Stimulated activated CD8-positive, alpha-beta memory T cell treated with anti-CD3 and anti-CD28 coated beads, Interleukin-4, amount 100 ng/mL, for 24 hours (primary cell): ENCODE measurements at regions not wholly inside any gene's neighbourhood (a gene's known extent, or its start where the extent isn't known, plus 50 kb on each side); places are given as distances from the start of the nearest gene placed in this dataset.
"Not testable (repeated sequence)": the region's sequence is repeated elsewhere in the genome, so short reads cannot be mapped to it uniquely, and the experiment has no call there.

Source experiments
- DNase-seq: peaks from one replicate; pipeline ENCODE4 v3.0.0-alpha.2; 2020; ENCODE audit warnings: low read depth

DNA sequence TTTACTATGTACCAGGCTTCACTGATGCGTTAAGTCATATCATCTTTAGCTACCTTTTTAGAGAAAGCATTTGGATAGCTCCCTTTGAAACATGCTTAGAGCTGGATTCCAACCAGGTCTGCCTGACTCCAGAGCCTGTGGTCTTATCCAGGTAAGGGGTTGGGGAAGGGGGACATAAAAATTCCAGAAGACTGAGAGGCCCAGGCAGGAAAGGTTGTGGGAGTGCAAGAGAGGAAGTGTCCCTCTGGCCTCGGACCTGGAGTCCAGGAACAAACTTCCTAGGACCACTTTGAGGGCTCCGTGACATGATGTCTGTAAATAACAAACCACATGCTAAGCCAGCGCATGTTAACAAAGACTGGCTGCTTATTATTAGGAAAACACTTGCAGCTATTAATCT lies 163.0 kb upstream of the KCNG1 start:
- no peak for DNase-seq

DNA sequence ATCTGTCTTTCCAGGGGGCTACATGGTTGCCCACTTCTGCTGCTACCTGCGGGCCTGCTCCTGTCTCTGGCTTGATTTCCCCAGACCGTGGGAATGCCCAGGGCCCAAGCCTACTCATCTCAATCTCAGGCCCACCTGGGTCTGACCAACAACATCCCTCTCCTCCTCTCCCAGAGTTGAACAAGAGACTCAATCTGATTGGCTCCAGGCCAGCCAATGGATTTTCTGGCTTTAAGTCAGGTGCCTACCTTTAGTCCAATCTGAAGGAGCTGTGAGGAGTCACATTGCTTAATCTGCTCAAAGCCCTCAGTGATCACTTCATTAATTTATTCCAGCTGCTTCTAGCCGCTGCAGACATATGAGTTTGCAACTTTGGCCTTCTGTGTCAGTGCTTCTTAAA lies 162.4 kb upstream of the KCNG1 start:
- DNase-seq: no peak

GRCh38 chr20:51184289-51184688 lies 161.4 kb upstream of the KCNG1 start:
- DNase-seq: no peak

GRCh38 chr20:51183451-51183850 lies 160.5 kb upstream of the KCNG1 start:
- DNase-seq: no peak

- DNase-seq: no peak
Measured at GRCh38 chr20:51182571-51182970, 159.7 kb upstream of the KCNG1 start.

GRCh38 chr20:51178153-51178552 lies 155.2 kb upstream of the KCNG1 start:
- no peak for DNase-seq

DNA sequence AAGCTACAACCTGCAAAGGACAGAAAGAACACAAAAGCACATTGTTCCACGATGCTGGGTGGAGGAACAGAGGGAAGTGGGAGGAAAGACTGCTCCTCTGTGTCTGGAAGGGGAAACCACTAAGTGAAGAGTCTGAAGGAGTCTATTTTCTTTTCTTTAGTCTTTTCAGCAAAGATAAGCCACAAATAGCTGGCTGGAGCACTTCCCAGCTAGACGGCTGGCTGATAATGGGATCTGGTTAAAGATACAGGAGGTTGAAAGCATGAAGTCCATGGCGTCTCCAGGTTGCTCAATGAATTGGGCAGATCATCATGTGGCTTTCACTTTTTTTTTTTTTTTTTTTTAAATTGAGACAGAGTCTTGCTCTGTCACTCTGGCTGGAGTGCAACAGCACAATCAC lies 154.0 kb upstream of the KCNG1 start:
- DNase-seq: no peak

GRCh38 chr20:51176446-51176845 lies 153.5 kb upstream of the KCNG1 start:
- no peak for DNase-seq

DNA sequence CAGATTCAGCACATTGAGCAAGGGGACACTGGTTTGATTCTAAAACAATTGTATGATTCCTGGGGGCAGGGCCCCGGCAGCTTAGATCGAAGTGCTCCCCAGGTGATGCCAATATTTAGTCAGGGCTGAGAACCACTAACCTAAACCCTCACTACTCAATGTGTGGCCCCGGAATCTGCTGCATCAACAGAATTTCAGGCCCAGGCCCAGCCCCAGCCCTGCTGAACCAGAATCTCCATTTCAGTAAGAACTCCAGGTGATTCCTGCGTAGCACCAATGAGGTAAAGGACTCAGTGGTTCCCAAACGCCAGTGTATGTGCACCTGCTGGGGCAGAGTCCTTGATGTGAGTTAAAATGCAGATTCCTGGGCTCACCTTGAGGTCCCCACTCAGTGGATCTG lies 152.8 kb upstream of the KCNG1 start:
- DNase-seq: no peak

GRCh38 chr20:51175156-51175555 lies 152.2 kb upstream of the KCNG1 start:
- DNase-seq: no peak

DNA sequence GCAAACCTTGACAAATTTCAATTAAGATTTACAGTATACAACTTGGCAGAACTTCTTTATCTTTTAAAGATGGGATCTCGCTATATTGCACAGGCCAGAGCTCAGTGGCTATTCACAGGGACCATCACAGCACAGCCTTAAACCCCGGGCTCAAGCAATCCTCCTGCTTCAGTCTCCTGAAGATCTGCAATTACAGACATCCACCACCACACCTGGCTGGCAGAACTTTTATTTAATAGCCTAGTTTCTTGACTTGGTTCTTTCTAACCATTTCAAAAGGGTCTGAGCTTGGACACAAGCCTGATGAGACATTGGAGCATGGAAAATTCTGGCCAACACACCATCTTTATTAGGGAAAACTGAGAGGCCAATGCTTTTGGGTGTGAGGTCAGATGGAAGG lies 151.6 kb upstream of the KCNG1 start:
- DNase-seq: no peak

GRCh38 chr20:51172558-51173428 lies 149.9 kb upstream of the KCNG1 start:
- no peak for DNase-seq

GRCh38 chr20:51171141-51171540 lies 148.2 kb upstream of the KCNG1 start:
- no peak for DNase-seq

DNA sequence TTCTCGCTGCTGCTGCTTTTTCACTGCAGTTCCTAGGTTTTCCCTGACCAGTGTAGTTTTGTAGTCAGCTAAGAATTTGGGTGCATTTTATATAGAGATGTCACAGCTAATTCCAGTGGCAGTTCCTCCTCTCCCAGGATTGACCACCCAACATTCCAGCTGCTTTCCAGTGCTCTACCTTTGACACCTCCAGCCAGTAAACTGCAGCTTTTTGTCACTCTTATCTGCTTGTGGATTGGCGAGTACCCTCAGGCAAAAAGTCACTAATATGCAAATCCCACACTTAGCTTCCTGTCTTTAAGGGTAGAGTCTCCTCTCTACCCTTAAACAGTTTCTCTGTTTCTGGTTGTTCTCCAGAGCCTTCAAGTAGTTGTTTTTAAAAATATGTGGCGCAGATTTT lies 146.9 kb upstream of the KCNG1 start:
- no peak for DNase-seq

DNA sequence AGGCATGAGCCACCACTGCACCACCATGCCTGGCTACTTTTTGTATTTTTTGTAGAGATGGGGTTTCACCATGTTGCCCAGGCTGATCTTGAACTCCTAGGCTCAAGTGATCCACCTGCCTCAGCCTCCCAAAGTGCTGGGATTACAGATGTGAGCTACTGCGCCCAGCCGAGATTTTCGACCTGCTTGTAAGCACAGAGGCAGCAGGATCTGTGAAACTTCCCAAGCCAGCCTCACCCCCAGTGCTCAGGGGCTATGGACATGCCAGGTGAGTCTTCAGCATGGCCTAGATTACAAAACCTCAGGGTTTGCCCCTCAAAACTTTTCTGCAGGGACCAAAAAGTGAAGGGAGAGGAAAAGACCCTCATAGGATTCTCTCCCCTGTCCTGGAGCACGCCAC lies 145.0 kb upstream of the KCNG1 start:
- not testable (repeated sequence) for DNase-seq

DNA sequence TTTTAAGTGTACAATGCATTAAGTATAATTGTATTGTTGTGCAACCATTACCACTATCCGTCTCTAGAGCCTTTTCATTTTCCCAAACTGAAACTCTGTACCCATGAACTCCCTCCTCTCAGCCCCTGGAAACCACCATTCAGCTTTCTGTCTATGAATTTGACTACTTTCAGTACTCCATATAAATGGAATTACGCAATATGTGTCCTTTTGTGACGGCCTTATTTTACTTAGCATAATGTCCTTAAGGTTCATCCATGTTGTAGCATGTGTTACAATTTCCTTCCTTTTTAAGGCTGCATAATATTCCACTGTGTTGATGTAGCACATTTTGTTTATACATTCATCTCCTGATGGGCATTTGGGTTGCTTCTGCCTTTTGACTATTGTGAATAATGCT lies 143.6 kb upstream of the KCNG1 start:
- no peak for DNase-seq

DNA sequence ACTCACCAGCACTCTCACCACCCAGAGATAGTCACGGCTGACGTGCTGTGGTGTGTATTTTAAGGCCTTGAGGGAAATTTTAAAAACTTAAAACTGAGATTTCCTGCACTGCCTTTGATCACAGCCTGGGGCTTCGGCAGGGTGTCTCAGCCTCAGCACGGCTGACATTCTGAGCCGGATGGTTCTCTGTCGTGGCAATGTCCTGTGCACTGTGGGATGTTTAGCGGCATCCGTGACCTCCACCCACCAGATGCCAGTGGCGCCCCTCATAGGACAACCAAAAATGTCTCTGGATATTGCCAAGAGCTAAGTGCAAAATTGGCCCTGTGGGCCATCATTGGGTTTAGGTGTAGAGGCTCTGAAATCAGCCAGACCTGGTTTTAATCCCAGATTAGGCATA lies 142.2 kb upstream of the KCNG1 start:
- no peak for DNase-seq

DNA sequence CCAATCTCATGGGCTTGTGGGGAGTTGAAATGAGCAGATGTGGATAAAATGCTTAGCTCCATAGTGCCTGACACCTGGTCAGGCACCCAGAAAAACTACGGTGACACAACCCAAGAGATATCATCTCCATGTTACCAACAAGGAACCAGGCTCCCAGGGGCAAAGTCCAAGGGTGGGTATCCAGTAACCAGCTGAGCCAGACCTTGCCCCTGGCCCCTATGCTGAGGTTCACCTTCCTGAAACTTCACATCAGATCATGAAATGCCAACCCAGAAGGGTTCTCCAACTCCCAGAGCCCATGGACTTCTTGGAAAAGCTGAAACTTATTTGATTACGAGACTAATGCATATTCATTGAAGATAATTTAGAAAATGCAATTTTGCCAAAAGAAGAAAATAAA lies 141.8 kb upstream of the KCNG1 start:
- DNase-seq: no peak

GRCh38 chr20:51163996-51164600 lies 141.2 kb upstream of the KCNG1 start:
- DNase-seq: no peak

GRCh38 chr20:51162015-51162414 lies 139.1 kb upstream of the KCNG1 start:
- DNase-seq: no peak

- DNase-seq: no peak
Measured at GRCh38 chr20:51160821-51161220, 137.9 kb upstream of the KCNG1 start.

DNA sequence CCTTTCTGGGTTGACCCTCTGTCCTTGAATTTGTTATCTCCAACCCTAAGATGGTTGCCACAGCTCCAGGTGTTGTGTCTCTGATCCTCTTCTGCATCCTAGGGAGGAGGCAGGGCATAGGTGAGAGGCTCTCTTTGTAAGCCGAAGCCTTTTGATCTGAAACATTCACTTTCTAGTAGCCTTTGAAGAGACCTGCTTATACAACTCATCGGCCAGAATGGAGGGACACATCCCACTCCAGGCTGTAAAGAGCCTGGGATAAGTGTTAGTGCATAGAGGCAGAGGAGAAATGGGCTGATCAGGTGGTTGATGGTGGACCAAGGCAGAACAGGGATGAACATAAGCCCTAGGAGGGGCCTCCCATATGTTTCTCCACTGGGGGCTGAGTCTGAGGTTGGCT lies 137.1 kb upstream of the KCNG1 start:
- no peak for DNase-seq

- DNase-seq: no peak
Measured at GRCh38 chr20:51159303-51159702, 136.4 kb upstream of the KCNG1 start.

GRCh38 chr20:51158226-51158625 lies 135.3 kb upstream of the KCNG1 start:
- DNase-seq: no peak
